HG03558 (cell line): ENCODE measurements at regions not wholly inside any gene's neighbourhood (a gene's known extent, or its start where the extent isn't known, plus 50 kb on each side); places are given as distances from the start of the nearest gene placed in this dataset.
"Not testable (repeated sequence)": the region's sequence is repeated elsewhere in the genome, so short reads cannot be mapped to it uniquely, and the experiment has no call there.

Experiments
- ATAC-seq: cut with Tn5 transposase; IDR thresholded peaks from one replicate; pipeline ENCODE4 v1.9.1; 2021; ENCODE audit warnings: moderate number of reproducible peaks; ENCODE audit not compliant: unreplicated experiment; ENCODE audit errors: extremely low read depth

DNA sequence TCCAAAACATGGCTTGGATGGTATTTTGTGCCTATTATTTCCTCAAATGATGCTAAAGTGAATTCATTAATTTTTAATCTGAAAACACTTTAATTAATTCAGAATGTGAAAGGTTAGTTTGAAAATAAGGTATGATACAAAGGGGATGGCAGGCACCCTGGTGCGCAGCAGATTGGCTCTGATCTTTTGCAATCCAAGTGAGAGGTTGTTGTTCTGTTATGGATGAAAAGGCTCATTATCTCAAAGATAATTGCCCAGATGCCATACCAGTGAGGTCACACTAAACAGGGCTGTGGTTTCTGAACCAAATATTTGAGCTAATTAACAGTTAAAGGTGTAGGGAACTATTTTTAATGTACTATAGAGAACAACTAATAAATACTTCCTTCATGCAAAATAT, 504.9 kb downstream of the RAPGEF2 start:
- no peak for ATAC-seq

DNA sequence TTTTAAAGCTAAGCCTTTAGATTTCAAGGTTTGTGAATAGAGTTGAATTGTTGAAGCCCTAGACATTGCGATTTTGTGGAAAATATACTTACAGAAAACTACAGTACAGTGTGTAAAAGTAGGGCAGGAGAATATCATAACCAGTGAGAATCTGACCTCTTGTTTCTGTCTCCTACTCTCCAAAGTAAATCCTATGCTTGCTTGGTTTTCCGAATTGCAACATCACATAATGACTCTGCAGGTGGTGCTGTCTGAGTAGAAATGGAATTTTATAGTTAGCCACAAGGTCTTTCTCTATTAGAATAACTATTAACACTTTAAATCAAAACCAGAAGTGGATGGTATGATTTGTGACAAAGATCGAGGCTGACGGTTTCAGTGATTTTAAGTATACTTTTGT, 505.6 kb downstream of the RAPGEF2 start:
- no peak for ATAC-seq

DNA sequence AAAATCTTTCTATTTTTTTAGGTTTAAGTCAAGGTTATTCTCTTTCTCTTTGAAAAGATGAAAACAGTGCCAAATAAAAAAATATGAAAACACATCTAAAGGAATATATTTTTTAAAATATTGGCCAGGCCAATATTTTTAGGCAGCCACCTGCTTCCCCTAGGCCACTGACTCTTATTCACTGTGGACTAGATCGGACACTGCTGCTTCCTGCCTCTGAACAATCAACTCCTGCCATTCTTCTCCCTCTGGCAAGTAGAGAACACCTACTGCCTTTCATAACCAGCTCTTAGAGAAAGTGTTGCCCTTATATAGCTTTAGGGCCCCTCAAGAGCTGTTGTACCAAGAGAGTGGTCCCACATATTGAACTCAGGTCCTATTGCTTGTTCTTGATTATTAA, 529.2 kb downstream of the RAPGEF2 start:
- no peak for ATAC-seq

DNA sequence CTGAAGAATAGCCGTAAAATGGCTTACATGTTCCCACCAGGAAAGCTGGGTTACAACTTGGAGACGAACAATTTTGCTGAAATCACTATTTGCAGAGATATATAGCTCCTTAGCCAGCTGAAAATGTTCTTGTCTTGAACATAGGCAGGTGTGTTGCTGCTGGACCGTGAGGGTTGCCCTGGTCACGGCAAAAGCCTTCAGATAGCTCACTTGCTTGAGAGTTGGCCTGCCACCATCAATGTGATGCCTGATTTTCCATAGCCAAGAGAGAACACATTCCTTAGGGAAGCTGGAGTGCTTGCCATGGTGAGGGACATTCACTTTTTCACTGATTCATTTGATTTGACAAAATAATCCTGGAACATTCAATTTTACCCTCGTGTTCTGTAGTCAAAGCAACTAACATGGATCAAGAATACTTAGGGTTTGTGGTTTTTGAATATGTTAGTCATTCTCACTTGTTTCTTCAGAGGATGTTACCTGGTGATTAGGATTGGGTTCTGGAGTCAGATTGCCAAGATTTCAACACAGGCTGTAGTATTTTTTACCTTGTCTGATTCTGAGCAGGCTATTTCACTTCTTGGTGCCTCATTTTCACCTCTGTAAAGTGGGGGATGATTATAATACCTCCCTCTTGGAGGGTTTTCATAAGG, 536.9 kb downstream of the RAPGEF2 start:
- no peak for ATAC-seq

DNA sequence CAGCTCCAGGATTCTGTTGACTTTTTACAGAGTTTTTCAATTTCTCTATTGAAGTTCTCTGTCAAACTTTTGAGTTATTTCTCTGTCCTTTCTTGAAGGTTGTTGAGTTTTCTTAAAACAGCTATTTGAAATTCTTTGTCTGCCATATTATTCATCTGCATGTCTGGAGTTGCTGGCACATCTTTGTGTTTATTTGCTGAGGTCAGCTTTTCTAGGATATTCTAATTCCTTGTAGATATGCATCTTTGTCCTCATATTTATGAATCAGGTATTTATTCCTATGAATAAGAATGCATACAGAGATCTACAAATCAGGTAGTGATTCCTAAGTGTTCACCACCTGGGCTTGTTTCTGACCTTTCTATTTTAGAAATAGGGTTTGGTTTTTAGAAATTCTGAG, 546.4 kb downstream of the RAPGEF2 start:
- ATAC-seq = no peak

GRCh38 chr4:159652871-159653270, 550.0 kb downstream of the RAPGEF2 start:
- ATAC-seq = no peak

DNA sequence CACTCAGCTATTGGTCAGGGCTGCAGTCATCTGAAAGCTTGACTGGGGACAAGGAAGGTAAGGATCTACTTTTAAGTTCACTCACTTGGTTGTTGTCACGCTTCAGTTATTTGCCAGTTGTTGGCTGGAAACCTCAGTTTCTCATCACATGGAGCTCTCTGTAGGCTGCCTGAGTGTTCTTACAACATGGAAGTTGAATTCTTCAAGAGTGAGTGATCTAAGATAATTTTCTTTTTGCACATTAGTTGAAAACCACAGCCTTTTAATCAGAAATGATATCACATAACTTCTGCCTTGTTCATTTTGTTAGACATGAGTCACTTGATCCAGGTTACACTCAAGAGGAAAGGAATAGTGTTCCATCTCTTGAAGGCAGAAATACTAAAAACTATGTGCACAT, 552.7 kb downstream of the RAPGEF2 start:
- no peak for ATAC-seq

DNA sequence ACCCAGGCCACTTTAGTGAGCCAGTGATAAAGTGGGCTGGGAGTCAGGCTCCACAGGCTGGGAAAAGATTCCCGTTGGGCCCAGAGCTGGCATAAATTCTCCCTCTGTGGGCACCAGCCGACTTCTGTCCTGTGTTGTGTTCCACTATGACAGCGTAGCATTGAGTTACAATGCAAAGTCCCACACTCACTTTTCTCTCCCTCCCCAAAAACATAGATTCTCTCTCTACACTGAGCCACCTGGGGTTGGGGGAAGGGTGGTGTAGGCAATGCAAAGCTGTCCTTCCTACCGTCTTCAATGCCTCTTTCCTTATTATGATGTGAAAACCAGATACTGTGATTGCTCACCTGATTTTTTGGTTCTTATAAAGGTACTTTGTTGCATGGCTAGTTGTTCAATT, 566.2 kb downstream of the RAPGEF2 start:
- ATAC-seq = no peak

GRCh38 chr4:159673221-159673620, 570.3 kb downstream of the RAPGEF2 start:
- no peak for ATAC-seq

- ATAC-seq = no peak
Measured at GRCh38 chr4:159674241-159674640, 571.4 kb downstream of the RAPGEF2 start.

DNA sequence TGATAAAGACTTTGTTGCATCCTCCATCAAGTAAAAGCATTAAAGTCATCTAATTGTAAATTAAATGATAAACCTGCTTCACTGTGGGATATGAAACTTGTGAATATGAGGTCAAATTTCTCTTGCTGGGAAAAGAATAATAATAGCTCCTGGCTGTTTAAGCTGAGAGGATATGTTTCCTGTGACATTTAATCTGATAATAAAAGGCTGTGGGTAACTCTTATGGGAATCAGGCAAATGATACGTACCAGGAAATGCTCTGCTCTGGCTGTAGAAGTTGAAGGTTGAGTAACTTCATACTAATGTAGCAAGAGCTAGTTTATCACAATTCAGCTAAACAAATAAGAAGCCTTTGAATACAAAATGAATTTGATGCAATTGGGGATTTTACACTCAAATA, 574.6 kb downstream of the RAPGEF2 start:
- no peak for ATAC-seq

DNA sequence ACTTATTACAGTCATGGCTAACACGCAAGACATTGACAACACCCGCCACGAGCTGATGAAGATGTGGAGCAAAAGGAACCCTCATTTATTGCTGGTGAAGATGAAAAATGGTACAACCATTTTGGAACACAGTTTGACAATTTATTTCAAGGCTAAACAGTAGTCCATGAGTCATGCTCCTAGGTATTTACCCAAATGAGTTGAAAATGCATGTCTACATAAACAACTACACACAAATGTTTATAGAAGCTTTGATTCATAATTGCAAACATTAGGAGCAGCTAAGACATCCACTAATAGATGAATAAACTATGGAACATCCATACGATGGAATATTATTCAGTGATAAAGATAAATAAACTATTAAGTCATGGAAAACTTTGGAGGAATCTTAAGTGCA, 580.1 kb downstream of the RAPGEF2 start:
- no peak for ATAC-seq

DNA sequence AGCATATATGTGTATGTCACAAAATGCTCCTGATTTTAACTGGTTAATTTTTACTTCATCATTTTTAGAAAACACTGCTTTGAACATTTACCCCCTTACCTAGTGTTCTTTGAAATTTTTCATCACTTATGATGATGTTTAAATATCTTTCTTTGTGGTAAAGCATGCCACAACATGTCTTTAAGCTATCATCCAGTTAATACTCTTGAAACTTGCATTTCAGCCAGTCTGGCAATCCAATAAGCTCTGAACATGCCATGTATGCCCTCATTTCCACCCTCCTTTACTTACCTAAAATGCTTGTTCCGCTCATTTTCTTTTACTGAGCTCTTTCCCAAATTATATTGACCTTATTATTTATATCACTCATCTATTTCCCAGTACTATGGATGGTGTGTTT, 581.2 kb downstream of the RAPGEF2 start:
- ATAC-seq = no peak

DNA sequence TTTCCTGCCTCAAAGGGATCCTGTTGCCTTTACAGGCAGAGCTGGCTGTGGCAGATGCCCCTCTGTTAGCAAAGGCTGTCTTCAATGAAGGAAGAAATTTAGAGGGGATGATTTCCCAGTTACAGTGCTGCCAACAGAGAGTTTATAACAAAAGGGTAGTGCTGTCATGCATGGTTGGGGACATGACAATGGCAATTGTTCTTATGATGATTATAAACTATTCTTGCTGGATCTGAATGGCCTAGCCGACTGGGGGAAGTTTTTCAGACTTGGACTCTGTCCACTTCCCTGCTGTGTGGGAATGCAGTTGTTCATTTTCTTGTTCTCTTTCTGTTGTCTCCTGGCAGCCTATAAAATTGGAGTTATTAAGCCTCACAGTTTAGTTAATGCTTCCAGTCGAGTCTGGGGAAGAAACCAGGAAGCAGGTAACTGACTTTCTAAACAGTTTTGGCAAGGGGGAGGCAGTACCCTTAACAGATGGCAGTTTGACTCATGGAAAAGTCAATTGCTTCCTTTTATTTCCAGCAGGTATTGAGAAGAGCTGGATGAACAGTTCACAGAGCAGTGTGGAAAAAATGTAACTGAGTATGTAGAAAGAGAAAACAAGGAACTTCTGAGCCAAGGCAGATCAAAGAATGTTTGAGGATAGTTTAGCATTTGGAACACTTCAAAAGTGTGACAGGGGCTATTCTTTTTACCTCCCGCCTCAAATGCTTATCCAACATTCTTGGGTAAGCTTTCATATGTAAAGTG, 582.6 kb downstream of the RAPGEF2 start:
- ATAC-seq = no peak

- no peak for ATAC-seq
Measured at GRCh38 chr4:159689526-159689925, 586.6 kb downstream of the RAPGEF2 start.

DNA sequence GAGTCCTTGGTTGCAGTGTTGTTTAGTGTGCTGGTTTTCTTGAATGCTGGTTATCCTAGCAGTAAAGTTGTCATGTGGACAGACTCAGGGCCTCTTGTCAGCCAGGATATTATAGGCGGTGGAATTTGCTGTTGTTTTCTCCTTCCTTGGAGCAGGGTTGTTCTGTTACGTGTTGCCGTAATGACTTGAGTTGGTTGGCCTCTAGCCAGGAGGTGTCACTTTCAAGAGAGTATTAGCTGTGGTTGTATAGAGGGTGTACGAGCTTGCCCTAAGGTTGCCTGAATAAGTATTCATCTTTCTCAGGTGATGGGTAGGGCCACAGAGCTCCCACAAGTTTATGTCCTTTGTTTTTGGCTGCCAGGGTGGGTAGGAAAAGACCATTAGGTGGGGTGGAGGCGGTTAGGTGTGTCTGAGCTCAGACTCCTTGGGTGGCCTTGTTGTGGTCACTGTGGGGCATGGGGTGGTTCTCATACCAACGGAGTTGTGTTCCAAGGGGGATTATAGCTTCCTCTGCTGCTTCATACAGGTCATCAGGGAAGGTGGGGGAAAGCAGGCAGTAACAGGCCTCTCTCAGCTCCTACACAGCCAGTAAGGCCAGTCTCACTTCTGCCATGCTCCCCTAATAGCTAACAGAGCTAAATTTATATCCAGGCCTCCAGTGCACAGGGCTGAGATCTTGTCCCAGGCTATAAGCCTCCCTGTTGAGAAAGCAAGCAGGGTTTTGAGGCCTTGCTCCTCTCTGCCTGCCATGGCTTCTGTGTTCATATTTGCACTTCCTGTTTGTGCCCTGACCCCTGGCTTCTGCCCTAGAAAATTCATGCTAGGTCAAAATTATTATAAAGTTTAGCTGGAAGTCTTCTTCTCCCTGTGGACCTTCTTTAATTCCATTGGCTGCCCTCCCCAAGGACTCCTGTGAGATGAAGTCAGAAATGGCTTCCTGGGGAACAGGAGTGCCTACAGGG, 594.7 kb downstream of the RAPGEF2 start:
- no peak for ATAC-seq

DNA sequence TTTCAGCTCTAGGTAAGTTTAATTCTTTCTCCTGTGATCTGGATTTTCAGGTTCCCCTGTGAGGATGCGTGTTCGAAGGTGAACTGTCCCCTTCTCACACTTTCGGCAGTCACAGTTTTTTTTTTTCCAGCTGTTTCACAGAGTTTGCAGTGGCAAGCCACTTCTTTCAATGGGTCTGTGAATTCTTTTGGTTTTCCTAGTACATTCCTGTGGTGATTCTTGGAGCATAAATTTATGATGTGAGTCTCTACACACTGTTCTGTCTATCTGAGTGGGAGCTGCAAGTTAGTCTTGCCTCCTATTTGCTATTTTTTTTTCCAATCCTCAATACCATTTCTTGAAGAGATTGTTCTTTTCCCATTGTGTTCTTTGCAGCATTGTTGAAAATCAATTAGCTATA, 595.5 kb downstream of the RAPGEF2 start:
- no peak for ATAC-seq

DNA sequence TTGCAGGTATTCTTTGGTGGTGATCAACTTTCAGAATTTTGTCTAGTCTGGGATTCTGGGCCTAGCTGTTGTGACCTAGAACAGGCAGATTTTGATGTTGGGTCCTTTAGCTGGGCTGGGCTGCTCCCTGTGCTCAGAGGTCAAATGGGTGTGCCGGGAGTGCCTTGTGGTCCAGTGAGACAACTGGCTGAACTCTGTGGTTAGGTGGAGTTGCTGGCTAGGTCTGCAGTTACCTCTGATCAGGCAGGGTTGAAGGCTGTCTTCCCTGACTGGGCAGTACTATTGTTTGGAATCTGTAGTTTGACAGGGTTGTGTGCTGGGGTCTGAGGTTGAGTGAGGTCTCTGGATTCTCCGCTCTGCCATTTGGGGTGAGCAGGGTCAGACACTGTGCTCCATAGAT, 599.3 kb downstream of the RAPGEF2 start:
- ATAC-seq = no peak

GRCh38 chr4:159705334-159705733, 602.5 kb downstream of the RAPGEF2 start:
- ATAC-seq = no peak

DNA sequence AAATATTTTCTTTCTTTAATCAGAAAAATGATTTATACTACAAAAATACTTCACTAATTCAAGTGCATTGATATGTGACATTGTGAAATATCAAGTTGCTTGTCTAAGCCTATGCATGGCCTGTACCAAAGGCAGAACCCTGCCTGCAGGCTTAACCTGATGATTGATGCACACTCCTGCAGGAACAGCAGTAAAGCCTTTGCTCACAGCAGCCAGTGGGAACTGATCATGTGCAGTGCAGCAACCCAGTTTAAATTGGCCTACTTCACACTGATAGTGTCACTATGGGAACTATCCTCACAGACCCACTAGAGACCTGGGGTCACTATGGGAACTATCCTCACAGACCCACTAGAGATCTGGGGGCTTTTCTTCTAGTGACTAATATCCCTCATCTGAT, 603.8 kb downstream of the RAPGEF2 start:
- no peak for ATAC-seq

- not testable (repeated sequence) for ATAC-seq
Measured at GRCh38 chr4:159715180-159715579, 612.3 kb downstream of the RAPGEF2 start.
